Keratinocyte (primary cell): ENCODE measurements at regions not wholly inside any gene's neighbourhood (a gene's known extent, or its start where the extent isn't known, plus 50 kb on each side); places are given as distances from the start of the nearest gene placed in this dataset.

Experiments
- DNase-seq: peaks from one replicate; pipeline ENCODE4 v3.0.0-alpha.2; 2011; ENCODE audit warnings: low read depth, missing footprints, low spot score
- FAIRE-seq: peaks from 2 replicates; lab custom pipeline; 2011; peaks lifted over from hg19 to GRCh38; lab: Jason Lieb, UNC
- H2AFZ ChIP-seq: 2 replicates; pipeline ENCODE4 v1.6.0; 2012; ENCODE audit warnings: low read length, control low read depth, inconsistent platforms; ENCODE audit not compliant: control insufficient read depth
- H3K27ac ChIP-seq: 2 replicates; pipeline ENCODE4 v1.5.1; 2011; ENCODE audit warnings: low read length; ENCODE audit not compliant: control insufficient read depth, insufficient read depth
- H3K27me3 ChIP-seq: 3 replicates; pipeline ENCODE4 v1.6.0; 2011; ENCODE audit warnings: low read length; ENCODE audit not compliant: control insufficient read depth, insufficient read depth; ENCODE audit errors: extremely low read depth
- H3K36me3 ChIP-seq, 2 experiments: 2 replicates in 1 of 2; 3 replicates in 1 of 2; pipeline ENCODE4 v1.5.1; 2011; ENCODE audit warnings: low read length in 2 of 2, mild to moderate bottlenecking in 1 of 2; ENCODE audit not compliant: control insufficient read depth in 2 of 2, insufficient read depth in 2 of 2; ENCODE audit errors: extremely low read depth in 1 of 2
- H3K4me1 ChIP-seq: 3 replicates; pipeline ENCODE4 v1.5.1; 2011; ENCODE audit warnings: low read length; ENCODE audit not compliant: control insufficient read depth, insufficient read depth; ENCODE audit errors: extremely low read depth
- H3K4me2 ChIP-seq: 3 replicates; pipeline ENCODE4 v1.6.0; 2011; ENCODE audit warnings: low read depth, low read length; ENCODE audit not compliant: control insufficient read depth, insufficient read depth; ENCODE audit errors: extremely low read depth
- H3K4me3 ChIP-seq, 3 experiments: fragments of 200-600 bp in 1 of 3; sonication (generic) in 1 of 3; 2 replicates in 2 of 3; 3 replicates in 1 of 3; pipeline ENCODE4 v1.5.1; 2011 to 2016; ENCODE audit warnings: low read length in 3 of 3, mild to moderate bottlenecking in 3 of 3, control low read depth in 2 of 3, inconsistent platforms in 1 of 3, low read depth in 1 of 3, mixed read lengths in 1 of 3, mixed run types in 1 of 3, moderate library complexity in 1 of 3; ENCODE audit not compliant: control insufficient read depth in 2 of 3, insufficient read depth in 2 of 3; ENCODE audit errors: extremely low read depth in 1 of 3
- H3K79me2 ChIP-seq: 2 replicates; pipeline ENCODE4 v1.6.0; 2012; ENCODE audit warnings: low read length; ENCODE audit not compliant: control insufficient read depth, insufficient read depth
- H3K9ac ChIP-seq: 3 replicates; pipeline ENCODE4 v1.6.0; 2011; ENCODE audit warnings: low read length; ENCODE audit not compliant: control insufficient read depth, insufficient read depth; ENCODE audit errors: extremely low read depth
- H3K9me1 ChIP-seq: 3 replicates; pipeline ENCODE4 v1.6.0; 2011; ENCODE audit warnings: low read length; ENCODE audit not compliant: control insufficient read depth, insufficient read depth; ENCODE audit errors: extremely low read depth
- H3K9me3 ChIP-seq: 2 replicates; pipeline ENCODE4 v1.5.1; 2012; ENCODE audit warnings: low read depth, low read length; ENCODE audit not compliant: control insufficient read depth
- H4K20me1 ChIP-seq: 3 replicates; pipeline ENCODE4 v1.6.0; 2011; ENCODE audit warnings: low read length; ENCODE audit not compliant: control insufficient read depth, insufficient read depth; ENCODE audit errors: extremely low read depth
- CTCF ChIP-seq, 3 experiments: IDR thresholded peaks in 1 of 3; conservative IDR thresholded peaks in 1 of 3; optimal IDR thresholded peaks in 1 of 3; 2 replicates in 2 of 3; 3 replicates in 1 of 3; pipeline versions ENCODE3 to v1.5.1; 2011; ENCODE audit warnings: low read length in 3 of 3, mild to moderate bottlenecking in 3 of 3, moderate library complexity in 2 of 3, control low read depth in 1 of 3, inconsistent platforms in 1 of 3; ENCODE audit not compliant: insufficient read depth in 2 of 3; ENCODE audit errors: extremely low read depth in 1 of 3
- EZH2 ChIP-seq: IDR thresholded peaks from one replicate; pipeline ENCODE4 v1.6.1; 2012; ENCODE audit warnings: inconsistent platforms, mild to moderate bottlenecking, low read length, moderate library complexity
- dilution Hi-C: fragments of 300-500 bp; cut with MboI; formaldehyde crosslinking; loops from one replicate; pipeline ENCODE4 v1.7.0; 2020; ENCODE audit warnings: low sequenced_read_pairs; ENCODE audit not compliant: extremely low pct_ligation_motif_present

DNA sequence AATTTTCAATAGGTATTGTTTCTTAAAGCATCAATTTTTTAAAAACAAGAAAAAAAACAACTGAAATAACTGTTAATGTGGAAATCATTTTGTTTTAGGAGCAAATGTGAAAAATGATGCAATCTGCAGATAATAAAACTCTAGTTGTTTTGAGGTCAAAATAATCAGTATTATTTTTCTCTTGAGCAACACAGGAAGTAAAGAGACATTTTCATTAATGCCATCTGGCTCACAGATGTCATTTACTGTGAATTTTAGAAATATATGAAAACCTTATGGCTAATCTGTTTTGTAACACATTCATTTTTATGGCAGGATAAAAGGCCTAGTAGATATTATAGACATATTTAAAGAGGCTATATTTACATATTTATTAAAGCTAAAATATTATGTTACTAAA lies 141.6 kb downstream of the PCDH18 start:
- H3K36me3 ChIP-seq: no peaks in the 10 kb centered on the region
- no peaks in the 10 kb centered on the region for H3K4me1 ChIP-seq
- no peaks in the 10 kb centered on the region for H3K9me1 ChIP-seq
- H3K27me3 ChIP-seq: no peaks in the 10 kb centered on the region
- dilution Hi-C loops: no loop called here
- FAIRE-seq (no peak), DNase-seq (no peak)
- H4K20me1 ChIP-seq: no peaks in the 10 kb centered on the region
- no peaks in the 10 kb centered on the region for H3K9me3 ChIP-seq
- H2AFZ ChIP-seq: no peak overlapping the region
- H3K27ac ChIP-seq: no peak overlapping the region
- no peaks in the 10 kb centered on the region for H3K79me2 ChIP-seq
- no peak overlapping the region for H3K9ac ChIP-seq
- TF ChIP-seq EZH2 (no peak), CTCF (optimal IDR thresholded peaks at IDR 0.05 in 1 of 3, IDR thresholded peaks at IDR 0.05 in 1 of 3, conservative IDR thresholded peaks at IDR 0.05 in 1 of 3; ENCODE audit: extremely low read depth in 1 of 3, insufficient read depth in 2 of 3, low read length in 3 of 3) (no peak)
- H3K4me2 ChIP-seq: no peak overlapping the region
- no peak overlapping the region for H3K4me3 ChIP-seq

DNA sequence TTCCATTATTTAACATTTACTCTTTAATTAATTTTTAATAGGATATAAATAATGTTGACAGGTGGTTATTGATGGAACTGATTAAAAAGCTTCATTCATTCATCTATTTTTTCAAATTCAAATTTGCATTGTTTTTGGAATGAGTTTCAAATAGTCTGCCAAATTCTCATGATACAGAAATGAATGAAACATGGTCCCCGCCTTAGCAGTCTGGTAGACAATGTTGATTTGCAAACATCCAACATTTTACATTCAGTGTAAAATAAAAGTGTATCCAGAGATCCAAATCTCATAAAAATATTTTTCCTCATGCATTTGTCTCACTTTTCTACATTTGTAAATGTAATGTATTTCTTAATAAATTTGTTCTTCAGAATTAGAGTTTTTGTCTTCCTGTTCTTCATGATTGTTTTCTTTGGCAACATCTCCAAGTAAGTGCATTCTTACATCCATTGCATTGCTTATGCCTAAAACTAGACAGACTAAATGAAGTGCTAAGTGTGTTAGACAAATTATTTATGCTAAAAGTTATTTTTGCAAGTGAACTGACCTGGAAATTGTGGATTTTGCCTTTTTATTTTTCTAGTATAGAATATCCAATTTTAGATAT lies 142.3 kb downstream of the PCDH18 start:
- Histone ChIP-seq H3K4me2 (no peak overlapping the region), H2AFZ (no peak overlapping the region), H3K4me3 (no peak overlapping the region), H3K9me1 (no peaks in the 10 kb centered on the region), H3K4me1 (no peaks in the 10 kb centered on the region), H3K27ac (no peak overlapping the region), H3K79me2 (no peaks in the 10 kb centered on the region), H3K36me3 (no peaks in the 10 kb centered on the region), H3K27me3 (no peaks in the 10 kb centered on the region), H4K20me1 (no peaks in the 10 kb centered on the region), H3K9me3 (no peaks in the 10 kb centered on the region), H3K9ac (no peak overlapping the region)
- FAIRE-seq (no peak), DNase-seq (no peak)
- dilution Hi-C loops: no loop called here
- TF ChIP-seq EZH2: no peak
- TF ChIP-seq CTCF (optimal IDR thresholded peaks at IDR 0.05 in 1 of 3, IDR thresholded peaks at IDR 0.05 in 1 of 3, conservative IDR thresholded peaks at IDR 0.05 in 1 of 3; ENCODE audit: extremely low read depth in 1 of 3, insufficient read depth in 2 of 3, low read length in 3 of 3): no peak
